GM18519 (cell line): ENCODE measurements at regions not wholly inside any gene's neighbourhood (a gene's known extent, or its start where the extent isn't known, plus 50 kb on each side); places are given as distances from the start of the nearest gene placed in this dataset.
"Not testable (repeated sequence)": the region's sequence is repeated elsewhere in the genome, so short reads cannot be mapped to it uniquely, and the experiment has no call there.

Experiments
- ATAC-seq: cut with Tn5 transposase; IDR thresholded peaks from one replicate; pipeline ENCODE4 v1.9.1; 2021; ENCODE audit warnings: mild to moderate bottlenecking, moderate library complexity; ENCODE audit not compliant: unreplicated experiment, low FRiP score

- ATAC-seq = no peak
Observed at GRCh38 chr1:191697556-191697955, 460.7 kb upstream of the RGS18 start.

GRCh38 chr1:191698246-191698645 lies 460.0 kb upstream of the RGS18 start:
- ATAC-seq = no peak

GRCh38 chr1:191699343-191699742 lies 458.9 kb upstream of the RGS18 start:
- no peak for ATAC-seq

GRCh38 chr1:191700922-191701321 lies 457.3 kb upstream of the RGS18 start:
- no peak for ATAC-seq

GRCh38 chr1:191702124-191702523 lies 456.1 kb upstream of the RGS18 start:
- no peak for ATAC-seq

GRCh38 chr1:191707288-191707687 lies 451.0 kb upstream of the RGS18 start:
- ATAC-seq = no peak

GRCh38 chr1:191709215-191709614 lies 449.0 kb upstream of the RGS18 start:
- ATAC-seq = no peak

GRCh38 chr1:191711961-191712360 lies 446.3 kb upstream of the RGS18 start:
- no peak for ATAC-seq

- ATAC-seq = no peak
Observed at GRCh38 chr1:191714845-191715244, 443.4 kb upstream of the RGS18 start.

- ATAC-seq = no peak
Observed at GRCh38 chr1:191729742-191730141, 428.5 kb upstream of the RGS18 start.

- ATAC-seq = not testable (repeated sequence)
Observed at GRCh38 chr1:191731608-191732302, 426.5 kb upstream of the RGS18 start.

GRCh38 chr1:191734321-191734720 lies 423.9 kb upstream of the RGS18 start:
- no peak for ATAC-seq

- no peak for ATAC-seq
Observed at GRCh38 chr1:191739544-191739943, 418.7 kb upstream of the RGS18 start.

- ATAC-seq = no peak
Observed at GRCh38 chr1:191752342-191752741, 405.9 kb upstream of the RGS18 start.

- no peak for ATAC-seq
Observed at GRCh38 chr1:191760016-191760415, 398.2 kb upstream of the RGS18 start.

- ATAC-seq = no peak
Observed at GRCh38 chr1:191788551-191788950, 369.7 kb upstream of the RGS18 start.

- no peak for ATAC-seq
Observed at GRCh38 chr1:191798178-191798577, 360.1 kb upstream of the RGS18 start.

GRCh38 chr1:191804311-191804710 lies 354.0 kb upstream of the RGS18 start:
- ATAC-seq = no peak

GRCh38 chr1:191813593-191813992 lies 344.7 kb upstream of the RGS18 start:
- not testable (repeated sequence) for ATAC-seq

GRCh38 chr1:191818198-191818597 lies 340.1 kb upstream of the RGS18 start:
- ATAC-seq = no peak

- no peak for ATAC-seq
Observed at GRCh38 chr1:191831572-191831971, 326.7 kb upstream of the RGS18 start.

GRCh38 chr1:191839891-191840290 lies 318.4 kb upstream of the RGS18 start:
- ATAC-seq = no peak
